Fibroblast of lung (primary cell): ENCODE measurements at regions not wholly inside any gene's neighbourhood (a gene's known extent, or its start where the extent isn't known, plus 50 kb on each side); places are given as distances from the start of the nearest gene placed in this dataset.

Experiments used
- CTCF ChIP-seq, 2 donors: IDR thresholded peaks in 1 of 2; conservative IDR thresholded peaks in 1 of 2; 1 replicate in 1 of 2; 2 replicates in 1 of 2; pipeline ENCODE4 v1.5.1; 2011 to 2012; ENCODE audit warnings: low read length in 2 of 2, control low read depth in 1 of 2, inconsistent platforms in 1 of 2, low read depth in 1 of 2, mild to moderate bottlenecking in 1 of 2
- EZH2 ChIP-seq: IDR thresholded peaks from 2 replicates; pipeline ENCODE4 v1.5.1; 2012; ENCODE audit warnings: low read length, control low read depth, mild to moderate bottlenecking; ENCODE audit errors: missing control alignments

DNA sequence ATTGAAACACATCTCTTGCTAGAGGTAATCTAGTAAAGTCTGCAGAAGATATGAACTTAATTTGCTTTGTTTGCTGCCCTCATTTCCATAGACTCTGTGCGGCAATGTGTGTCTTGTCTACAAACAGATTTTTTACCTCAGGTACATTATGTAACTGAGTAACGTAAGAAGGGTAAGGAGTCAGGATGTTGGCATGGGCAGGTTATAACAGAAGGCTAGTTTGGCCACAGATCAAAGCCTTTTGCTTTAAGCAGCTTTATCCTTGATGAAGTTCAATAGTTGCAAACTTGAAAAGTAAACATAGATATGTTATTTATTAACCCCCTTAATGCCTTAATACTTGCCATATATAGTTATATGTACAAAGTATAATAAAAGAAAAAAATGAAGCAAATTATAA, 391.6 kb upstream of the FKBP1C start:
- TF ChIP-seq EZH2: no peak
- TF ChIP-seq CTCF (conservative IDR thresholded peaks at IDR 0.05 in 1 of 2, IDR thresholded peaks at IDR 0.05 in 1 of 2; ENCODE audit: low read depth in 1 of 2, low read length in 2 of 2): no peak
